Ovary (tissue), 3 donors: ENCODE measurements at regions not wholly inside any gene's neighbourhood (a gene's known extent, or its start where the extent isn't known, plus 50 kb on each side); places are given as distances from the start of the nearest gene placed in this dataset.

Experiments
- CTCF ChIP-seq, 3 donors: fragments of 450-650 bp in 2 of 3; fragments of 200-600 bp in 1 of 3; IDR thresholded peaks; one replicate each; pipeline versions ENCODE4 v1.5.1 to v1.8.0; 2016 to 2022; ENCODE audit warnings: antibody characterized with exemption in 3 of 3, mild to moderate bottlenecking in 1 of 3
- POLR2A ChIP-seq: fragments of 450-650 bp; IDR thresholded peaks from one replicate; pipeline ENCODE4 v1.6.1; 2017; ENCODE audit warnings: antibody characterized with exemption, mild to moderate bottlenecking, moderate library complexity
- donor health status: DM: no; HTN: no; CAD: no.

GRCh38 chr10:94230134-94230785, 132.5 kb downstream of the NOC3L start:
- TF ChIP-seq CTCF (IDR thresholded peaks at IDR 0.05): no peak
- TF ChIP-seq POLR2A: no peak
